ENCODE measurements at regions not wholly inside any gene's neighbourhood (a gene's known extent, or its start where the extent isn't known, plus 50 kb on each side); places are given as distances from the start of the nearest gene placed in this dataset.

DNA sequence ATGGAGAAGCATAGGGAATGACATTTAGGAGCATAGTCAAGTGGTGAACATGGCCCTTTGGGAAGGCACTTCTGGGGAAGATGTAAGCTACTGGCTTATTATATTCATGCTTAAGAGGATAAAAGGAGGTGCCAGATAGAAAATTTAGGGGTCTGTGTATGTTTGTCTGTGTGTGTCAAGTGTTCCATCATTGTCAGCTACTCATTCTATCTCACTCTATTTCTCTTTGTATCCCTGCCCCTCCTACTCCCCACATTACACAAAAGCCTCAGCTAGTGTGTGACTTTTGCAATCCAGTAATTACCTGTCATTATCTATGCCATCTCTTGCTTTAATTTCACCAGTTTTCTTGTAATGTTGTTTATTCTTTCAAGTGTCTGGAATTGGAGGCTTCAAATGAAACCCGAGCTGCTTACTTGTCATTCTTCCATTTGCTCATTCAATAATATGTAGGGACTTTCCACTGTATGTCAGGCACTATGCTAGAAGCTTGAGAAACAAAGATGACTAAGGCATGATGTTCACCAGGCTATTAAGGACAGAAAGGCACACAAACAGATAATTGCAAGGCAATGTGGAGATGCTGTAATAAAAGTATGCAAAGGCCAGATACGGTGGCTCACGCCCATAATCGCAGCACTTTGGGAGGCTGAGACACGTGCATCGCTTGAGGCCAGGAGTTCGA lies 229.8 kb upstream of the TEX13C start:
- no peak overlapping the region for H3K4me3 ChIP-seq (ENCODE audit: control insufficient read depth, low read depth, low read length)
- TF ChIP-seq CTCF (IDR thresholded peaks at IDR 0.05; ENCODE audit: control insufficient read depth, insufficient read depth, low read depth, low read length, missing control alignments), result no peak
- no peak for DNase-seq (ENCODE audit: low read depth)

DNA sequence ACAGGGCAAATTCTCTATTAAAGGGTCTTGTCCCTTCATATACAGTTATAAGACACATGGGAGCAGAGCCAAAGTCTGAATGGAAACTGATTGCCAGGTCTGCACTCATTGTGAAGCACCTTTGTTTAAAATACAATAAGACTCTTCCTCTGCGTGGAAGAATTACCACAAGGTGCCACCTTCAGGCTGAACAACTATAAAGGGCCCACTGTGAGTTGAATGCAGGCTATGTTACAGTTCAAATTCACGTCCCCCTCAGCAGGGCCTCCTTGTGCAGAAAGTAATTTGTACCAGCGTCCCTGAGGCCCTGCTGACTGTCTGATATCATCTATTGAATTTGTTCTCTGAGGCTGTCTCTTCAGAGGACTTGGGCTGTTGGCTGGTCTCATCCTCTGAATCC lies 225.8 kb upstream of the TEX13C start:
- no peak for DNase-seq (ENCODE audit: low read depth)
- H3K4me3 ChIP-seq (ENCODE audit: control insufficient read depth, low read depth, low read length), result no peak overlapping the region
- TF ChIP-seq CTCF (IDR thresholded peaks at IDR 0.05; ENCODE audit: control insufficient read depth, insufficient read depth, low read depth, low read length, missing control alignments), result no peak

- no peak for TF ChIP-seq CTCF (IDR thresholded peaks at IDR 0.05; ENCODE audit: control insufficient read depth, insufficient read depth, low read depth, low read length, missing control alignments)
- no peak for DNase-seq (ENCODE audit: low read depth)
- H3K4me3 ChIP-seq (ENCODE audit: control insufficient read depth, low read depth, low read length), result no peak overlapping the region
Measured at GRCh38 chrX:125094901-125095300, 224.8 kb upstream of the TEX13C start.

GRCh38 chrX:125096469-125096868 lies 223.2 kb upstream of the TEX13C start:
- H3K4me3 ChIP-seq (ENCODE audit: control insufficient read depth, low read depth, low read length), result no peak overlapping the region
- DNase-seq (ENCODE audit: low read depth), result no peak
- no peak for TF ChIP-seq CTCF (IDR thresholded peaks at IDR 0.05; ENCODE audit: control insufficient read depth, insufficient read depth, low read depth, low read length, missing control alignments)

DNA sequence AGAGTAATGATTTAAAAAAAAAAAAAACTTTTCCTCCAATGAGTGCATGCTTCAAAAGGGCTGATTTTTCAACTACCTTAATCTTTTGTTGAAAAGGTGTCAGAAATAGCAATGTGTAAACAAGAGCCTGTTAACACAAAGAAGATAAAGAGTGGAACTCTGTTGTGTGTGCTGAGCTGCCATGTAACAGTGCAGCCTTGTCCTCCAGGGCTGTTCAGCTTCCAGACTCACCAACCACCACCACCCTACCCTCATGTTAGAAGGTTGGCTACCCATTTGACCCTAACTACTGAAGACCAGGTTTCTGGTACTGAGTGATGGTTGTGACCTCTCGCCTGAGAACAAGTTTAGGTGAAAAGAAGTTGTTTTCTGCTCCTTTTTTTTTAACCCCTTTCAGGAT lies 222.8 kb upstream of the TEX13C start:
- H3K4me3 ChIP-seq (ENCODE audit: control insufficient read depth, low read depth, low read length), result no peak overlapping the region
- no peak for DNase-seq (ENCODE audit: low read depth)
- TF ChIP-seq CTCF (IDR thresholded peaks at IDR 0.05; ENCODE audit: control insufficient read depth, insufficient read depth, low read depth, low read length, missing control alignments), result no peak

GRCh38 chrX:125101971-125102755 lies 217.5 kb upstream of the TEX13C start:
- H3K4me3 ChIP-seq (ENCODE audit: control insufficient read depth, low read depth, low read length), result no peak overlapping the region
- TF ChIP-seq CTCF (IDR thresholded peaks at IDR 0.05; ENCODE audit: control insufficient read depth, insufficient read depth, low read depth, low read length, missing control alignments), result no peak
- no peak for DNase-seq (ENCODE audit: low read depth)
